Panc1 (cell line): ENCODE measurements at regions not wholly inside any gene's neighbourhood (a gene's known extent, or its start where the extent isn't known, plus 50 kb on each side); places are given as distances from the start of the nearest gene placed in this dataset.

Experiments
- ATAC-seq: fragments of 200-7000 bp; cut with Tn5 transposase; 2 replicates; pipeline ENCODE4 v1.9.1; 2020; ENCODE audit warnings: mild to moderate bottlenecking, moderate library complexity
- BruUV-seq: library from RNA; stranded (reverse); fragments of 400-500 nt; replicated peaks from 2 replicates; lab custom pipeline; 2021; lab: Mats Ljungman, UMichigan
- CTCF ChIA-PET: fragments of 300-600 bp; sonication (Branson Sonifier 250); formaldehyde crosslinking; loops from one replicate; lab custom pipeline; 2022; ENCODE audit warnings: antibody characterized with exemption; lab: Charles Lee
- POLR2A ChIA-PET: fragments of 300-600 bp; sonication (Branson Sonifier 250); formaldehyde crosslinking; loops from one replicate; lab custom pipeline; 2022; ENCODE audit warnings: antibody characterized with exemption; lab: Charles Lee
- DNase-seq: peaks from one replicate; pipeline ENCODE4 v3.0.0-alpha.2; 2010; ENCODE audit warnings: low read depth, low spot score
- H3K27ac ChIP-seq: 2 replicates; pipeline ENCODE4 v1.5.1; 2011; ENCODE audit warnings: mild to moderate bottlenecking, low read length, inconsistent platforms
- H3K27me3 ChIP-seq: fragments of 200-500 bp; sonication (Bioruptor generic); 2 replicates; pipeline ENCODE4 v1.6.0; 2014; ENCODE audit warnings: low read length, inconsistent platforms; ENCODE audit not compliant: control insufficient read depth, insufficient read depth
- H3K36me3 ChIP-seq: fragments of 200-500 bp; sonication (Bioruptor generic); 2 replicates; pipeline ENCODE4 v1.5.1; 2014; ENCODE audit warnings: inconsistent platforms, mild to moderate bottlenecking, low read length, moderate library complexity; ENCODE audit not compliant: control insufficient read depth, insufficient read depth
- H3K4me1 ChIP-seq: 2 replicates; pipeline ENCODE4 v1.5.1; 2011; ENCODE audit warnings: inconsistent platforms, mild to moderate bottlenecking, low read length, moderate library complexity; ENCODE audit not compliant: control insufficient read depth, insufficient read depth
- H3K4me3 ChIP-seq, 2 experiments: 2 replicates each; pipeline ENCODE4 v1.5.1; 2011 to 2012; ENCODE audit warnings: low read depth in 2 of 2, low read length in 2 of 2, mild to moderate bottlenecking in 2 of 2, inconsistent platforms in 1 of 2, moderate library complexity in 1 of 2
- H3K9me3 ChIP-seq: fragments of 200-500 bp; sonication (Bioruptor generic); 2 replicates; pipeline ENCODE4 v1.5.1; 2014; ENCODE audit warnings: low read depth, mild to moderate bottlenecking, inconsistent platforms, low read length, moderate library complexity; ENCODE audit not compliant: control insufficient read depth, insufficient read depth
- CTCF ChIP-seq: fragments of 450-650 bp; IDR thresholded peaks from 2 replicates; pipeline ENCODE4 v1.5.1; 2017; ENCODE audit warnings: mild to moderate bottlenecking
- POLR2AphosphoS5 ChIP-seq: IDR thresholded peaks from 2 replicates; pipeline ENCODE4 v1.6.1; 2012; ENCODE audit warnings: mild to moderate bottlenecking, low read depth, low read length, moderate library complexity
- REST ChIP-seq, 2 experiments: IDR thresholded peaks; 2 replicates each; pipeline ENCODE4 v1.6.1; 2011 to 2012; ENCODE audit warnings: low read depth in 2 of 2, control low read depth in 1 of 2, low read length in 1 of 2, mild to moderate bottlenecking in 1 of 2, moderate library complexity in 1 of 2; ENCODE audit not compliant: insufficient read depth in 1 of 2
- SIN3A ChIP-seq: IDR thresholded peaks from 2 replicates; pipeline ENCODE4 v1.6.1; 2012; ENCODE audit warnings: low read depth, mild to moderate bottlenecking, low read length, moderate library complexity, borderline replicate concordance; ENCODE audit not compliant: insufficient read depth
- TCF7L2 ChIP-seq: IDR thresholded peaks from 2 replicates; pipeline ENCODE4 v1.6.1; 2011; ENCODE audit warnings: mild to moderate bottlenecking, low read depth, low read length, inconsistent platforms
- in situ Hi-C: cut with HindIII; loops from 2 replicates; pipeline ENCODE4 v1.10.0; 2016; ENCODE audit warnings: low sequenced_read_pairs, low pct_unique_long_range_greater_than_20kb
- intact Hi-C: fragments of 100-400 bp; cut with micrococcal nuclease; formaldehyde crosslinking; loops from one replicate; pipeline ENCODE4 v1.10.0; 2022; ENCODE audit not compliant: unreplicated experiment

- no TSS peak for BruUV-seq
- no peaks in the 10 kb centered on the region for H3K4me1 ChIP-seq
- ATAC-seq (no peak), DNase-seq (no peak)
- no peaks in the 10 kb centered on the region for H3K9me3 ChIP-seq
- intact Hi-C loops, result no loop called here
- ChIA-PET POLR2A (no interaction called here), CTCF (no interaction called here)
- no peak overlapping the region for H3K4me3 ChIP-seq
- no peak overlapping the region for H3K27ac ChIP-seq
- in situ Hi-C loops, result no loop called here
- no peaks in the 10 kb centered on the region for H3K36me3 ChIP-seq
- H3K27me3 ChIP-seq, result no peaks in the 10 kb centered on the region
- TF ChIP-seq TCF7L2, result no peak
Observed at GRCh38 chr14:98177551-98177950, 1094.4 kb downstream of the BCL11B start.

GRCh38 chr14:98181241-98181640 lies 1090.8 kb downstream of the BCL11B start:
- CTCF ChIA-PET, result no interaction called here

More at GRCh38 chr14:98181241-98181640, 1090.8 kb downstream of the BCL11B start:
- Histone ChIP-seq H3K9me3 (no peaks in the 10 kb centered on the region), H3K27me3 (no peaks in the 10 kb centered on the region), H3K27ac (no peak overlapping the region), H3K4me3 (no peak overlapping the region), H3K4me1 (no peaks in the 10 kb centered on the region), H3K36me3 (no peaks in the 10 kb centered on the region)
- POLR2A ChIA-PET, result no interaction called here
- ATAC-seq (no peak), DNase-seq (no peak)
- no peak for TF ChIP-seq POLR2AphosphoS5
- TF ChIP-seq REST (IDR thresholded peaks at IDR 0.05; ENCODE audit: insufficient read depth in 1 of 2, low read depth in 2 of 2, low read length in 1 of 2), result no peak
- no peak for TF ChIP-seq CTCF
- TF ChIP-seq SIN3A, result no peak
- TF ChIP-seq TCF7L2, result no peak
- in situ Hi-C loops, result no loop called here
- intact Hi-C loops, result no loop called here
- BruUV-seq, result no TSS peak
